HG03045 (cell line): ENCODE measurements at regions not wholly inside any gene's neighbourhood (a gene's known extent, or its start where the extent isn't known, plus 50 kb on each side); places are given as distances from the start of the nearest gene placed in this dataset.
"Not testable (repeated sequence)": the region's sequence is repeated elsewhere in the genome, so short reads cannot be mapped to it uniquely, and the experiment has no call there.

Experiments used
- ATAC-seq: cut with Tn5 transposase; IDR thresholded peaks from one replicate; pipeline ENCODE4 v1.9.1; 2021; ENCODE audit warnings: mild to moderate bottlenecking, moderate library complexity; ENCODE audit not compliant: unreplicated experiment

DNA sequence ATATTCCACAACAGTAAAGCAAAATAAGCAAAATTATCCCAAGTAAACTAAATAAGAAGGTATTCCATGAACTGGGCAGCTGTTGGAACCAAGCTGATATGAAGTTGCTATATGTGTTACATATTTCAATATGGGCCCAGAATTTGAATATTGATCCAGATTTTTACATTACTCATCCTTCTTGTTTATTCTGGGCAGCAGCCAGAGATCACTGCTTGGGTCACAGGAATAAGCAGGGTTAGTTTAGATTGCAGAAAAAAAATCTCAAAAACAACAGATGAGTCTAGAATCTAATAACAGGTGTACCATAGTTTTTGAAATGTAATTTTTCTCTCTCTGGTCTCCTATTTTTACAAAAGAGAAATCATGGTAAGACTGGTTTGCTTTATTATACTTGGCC, 171.5 kb upstream of the NAMPT start:
- ATAC-seq: no peak

DNA sequence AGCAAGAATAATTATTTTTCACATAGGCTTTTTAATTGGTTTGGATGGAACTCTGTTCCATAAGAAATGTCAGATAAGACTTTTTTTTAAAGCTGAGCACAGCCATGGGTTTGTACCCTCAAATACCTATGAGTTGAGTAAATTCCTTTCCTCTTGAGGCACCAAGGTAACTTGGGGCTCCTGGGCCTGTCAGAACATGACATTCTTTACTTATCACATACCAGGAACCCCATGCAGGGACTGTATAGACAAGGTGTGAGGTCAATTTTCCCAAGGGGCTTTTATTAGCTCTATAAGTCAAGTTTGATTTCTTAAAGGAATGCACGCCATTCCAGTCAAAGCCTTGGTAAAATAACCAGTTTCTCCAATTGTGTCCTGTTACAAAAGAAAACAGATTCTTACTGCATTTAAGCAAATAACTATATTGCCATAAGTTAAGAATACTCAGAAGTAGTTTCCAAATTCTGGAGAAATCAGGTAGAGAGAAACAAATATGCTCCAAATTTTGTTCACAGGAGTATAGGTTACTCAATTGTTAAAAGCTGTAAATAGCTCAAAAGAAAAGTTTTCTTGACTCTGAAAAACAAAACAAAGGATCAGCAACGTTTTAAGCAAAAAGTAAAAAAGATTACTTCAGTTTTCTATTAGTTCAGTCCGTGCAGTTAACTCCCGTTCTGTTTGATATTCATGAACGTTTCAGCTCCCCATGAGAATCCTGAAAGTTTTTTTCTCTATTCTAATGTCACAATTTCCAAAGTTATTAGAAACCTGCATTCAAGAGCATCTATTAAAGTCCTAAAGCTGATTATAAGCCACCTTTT, 167.5 kb upstream of the NAMPT start:
- no peak for ATAC-seq

DNA sequence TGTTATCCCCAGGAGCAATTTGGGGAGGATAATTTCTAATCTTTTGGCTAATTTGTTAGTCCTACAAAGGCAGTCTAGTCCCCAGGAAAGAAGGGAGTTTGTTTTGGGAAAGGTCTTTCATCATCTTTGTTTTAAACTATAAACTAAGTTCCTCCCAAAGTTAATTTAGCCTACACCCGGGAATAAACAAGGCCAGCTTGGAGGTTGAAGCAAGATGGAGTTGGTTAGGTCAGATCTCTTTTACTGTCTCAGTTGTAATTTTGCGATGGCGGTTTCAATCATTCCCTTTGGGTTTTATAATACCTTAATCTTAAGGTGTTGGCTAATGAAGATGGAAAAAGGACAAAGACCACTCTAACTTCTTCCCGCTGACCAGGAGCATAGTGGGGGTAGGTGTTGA, 166.4 kb upstream of the NAMPT start:
- ATAC-seq: no peak

DNA sequence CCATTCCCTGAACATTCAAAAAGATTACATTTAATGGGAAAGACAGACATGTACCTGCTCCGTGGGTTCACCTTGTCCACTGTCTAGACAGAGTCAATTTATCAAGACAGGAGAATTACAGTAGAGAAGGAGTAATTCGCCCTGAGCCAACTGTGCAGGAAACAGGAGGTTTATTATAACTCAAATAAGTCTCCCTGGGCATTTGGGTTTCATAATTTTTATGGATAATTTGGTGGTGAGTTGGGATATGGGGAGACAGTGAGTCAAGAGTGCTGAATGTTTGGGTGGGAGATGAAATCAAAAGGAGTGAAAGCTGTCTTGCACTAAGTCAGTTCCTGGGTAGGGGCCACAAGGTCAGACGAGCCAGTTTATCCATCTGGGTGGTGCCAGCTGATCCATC, 165.9 kb upstream of the NAMPT start:
- no peak for ATAC-seq

DNA sequence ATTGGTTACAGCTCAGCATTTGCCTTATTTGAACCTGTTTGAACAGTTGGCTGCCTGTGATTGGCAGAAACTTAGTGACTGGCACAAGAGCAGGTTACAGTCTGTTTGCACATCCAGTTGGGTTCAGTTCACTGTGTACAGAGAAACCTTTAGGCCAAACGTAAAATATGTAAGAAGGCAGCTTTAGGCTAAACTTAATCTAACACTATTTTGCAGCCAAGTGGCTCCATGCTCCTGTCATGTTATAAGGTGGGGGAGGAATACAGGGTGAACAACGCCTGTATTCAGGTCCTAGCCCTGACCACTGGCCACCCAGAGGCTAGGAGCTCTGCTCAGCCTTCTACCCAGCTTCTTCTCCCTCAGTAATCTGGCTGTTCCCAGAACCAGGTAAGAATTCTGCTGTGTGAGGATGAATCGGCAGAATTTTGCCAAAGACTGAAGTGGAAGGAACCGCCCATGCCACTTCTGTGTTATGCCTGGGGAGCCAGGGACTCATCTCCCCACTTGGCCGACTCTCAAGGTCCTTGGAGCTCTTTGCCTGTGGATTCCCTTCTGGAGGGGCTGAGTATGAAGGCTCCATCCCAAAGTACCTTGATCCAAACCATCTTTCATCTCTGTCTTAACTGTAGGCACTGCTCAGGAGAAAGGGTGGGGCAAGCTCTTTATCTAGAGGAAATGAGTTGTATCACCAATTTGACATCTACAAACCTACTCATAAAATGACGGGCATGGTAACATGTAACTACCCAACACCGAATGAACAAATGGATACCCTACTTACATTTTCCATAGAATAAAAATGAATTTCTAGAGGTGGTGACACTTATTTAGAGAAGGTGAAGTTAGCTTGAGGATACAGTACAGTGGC, 164.4 kb upstream of the NAMPT start:
- ATAC-seq: no peak

DNA sequence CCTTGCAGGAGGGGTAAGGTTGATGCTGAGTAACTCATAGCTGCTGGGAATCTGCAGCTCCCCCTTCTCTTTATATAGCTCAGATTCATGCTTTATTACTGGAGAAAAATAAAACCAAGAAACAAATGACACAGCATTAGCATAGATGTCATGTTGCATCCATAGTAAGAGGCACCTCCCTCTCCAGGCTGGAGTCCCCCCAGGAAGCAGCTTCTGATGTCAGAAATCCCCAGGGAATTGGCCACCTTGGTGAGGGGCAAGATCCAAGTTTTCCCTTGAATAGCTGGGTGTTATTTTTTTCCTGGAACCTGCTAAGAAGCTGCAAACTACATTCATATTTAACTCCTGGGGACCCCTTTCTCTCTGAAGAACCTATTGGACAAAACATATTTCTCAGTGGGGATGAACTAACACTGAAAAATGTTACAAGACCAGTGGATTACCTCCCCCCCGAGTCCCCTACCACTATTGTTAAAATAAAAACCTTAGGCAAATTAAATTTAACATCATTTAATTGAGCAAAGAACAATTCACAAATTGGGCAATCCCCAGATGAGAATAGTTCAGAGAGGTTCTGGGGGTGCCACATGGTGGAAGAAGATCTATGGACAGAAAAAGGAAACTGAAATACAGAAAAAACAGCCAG, 163.7 kb upstream of the NAMPT start:
- ATAC-seq: no peak

DNA sequence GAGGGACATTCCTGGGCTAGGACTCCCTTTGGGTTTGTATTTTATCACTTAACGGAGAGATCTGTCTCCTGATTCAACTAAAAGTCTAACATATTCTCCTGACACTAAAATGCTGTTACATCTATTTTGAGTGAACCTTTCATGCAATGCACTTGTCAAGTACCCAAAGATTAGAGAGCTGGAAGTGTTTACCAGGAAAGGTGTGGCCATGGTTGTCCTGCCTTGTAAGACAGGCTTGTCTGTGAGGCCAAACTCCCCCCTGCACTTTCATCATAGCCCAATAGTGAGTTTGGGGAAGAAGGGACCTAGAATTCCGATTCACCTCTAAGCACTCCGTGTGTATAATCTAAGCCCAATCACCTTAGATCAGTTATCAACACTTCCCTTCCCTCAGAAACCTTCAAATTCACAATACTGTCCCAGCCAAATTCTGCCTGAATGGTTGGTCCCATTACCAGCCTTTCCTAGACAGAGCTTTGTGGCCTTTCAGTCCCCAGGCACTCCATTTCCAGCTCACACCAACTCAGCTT, 162.6 kb upstream of the NAMPT start:
- ATAC-seq: no peak

DNA sequence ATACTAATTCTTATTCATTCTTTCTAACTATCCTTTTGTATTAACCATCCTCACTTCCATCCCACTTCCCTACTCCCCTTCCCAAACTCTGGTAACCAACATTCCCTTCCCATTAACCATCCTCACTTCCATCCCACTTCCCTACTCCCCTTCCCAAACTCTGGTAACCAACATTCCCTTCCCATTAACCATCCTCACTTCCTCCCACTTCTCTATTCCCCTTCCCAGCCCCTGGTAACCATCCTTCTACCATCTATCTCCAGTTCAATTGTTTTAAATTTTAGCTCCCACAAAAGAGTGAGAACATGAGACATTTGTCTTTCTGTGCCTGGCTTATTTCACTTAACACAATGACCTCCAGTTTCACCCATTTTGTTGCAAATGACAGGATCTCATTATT, 160.6 kb upstream of the NAMPT start:
- not testable (repeated sequence) for ATAC-seq

DNA sequence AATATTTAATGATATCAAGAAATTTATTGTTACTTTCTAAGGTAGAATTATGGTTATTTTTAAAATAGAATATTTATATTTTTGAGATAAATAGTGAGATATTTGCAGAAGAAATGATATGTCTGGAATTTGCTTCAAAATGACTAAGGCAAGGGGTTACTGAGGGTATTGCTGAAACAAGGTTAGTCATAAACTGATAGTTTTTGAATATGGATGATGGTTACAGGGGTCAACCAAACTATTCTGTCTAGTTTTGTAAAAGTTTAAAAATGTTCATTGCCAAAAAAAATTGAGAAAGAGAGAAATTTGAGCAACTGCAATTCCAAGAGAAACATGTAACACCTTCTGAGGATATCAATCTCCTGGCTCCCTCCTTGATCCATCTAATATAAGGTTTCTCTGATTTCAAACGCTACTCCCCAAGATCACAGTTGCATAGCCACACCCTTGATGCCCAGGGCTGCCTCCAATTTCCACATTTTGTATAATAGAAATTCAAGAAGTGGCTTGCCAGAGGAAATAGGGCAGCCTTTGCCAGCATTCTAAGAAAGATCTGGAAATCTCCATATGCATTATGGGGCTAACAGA, 159.4 kb upstream of the NAMPT start:
- ATAC-seq: no peak

DNA sequence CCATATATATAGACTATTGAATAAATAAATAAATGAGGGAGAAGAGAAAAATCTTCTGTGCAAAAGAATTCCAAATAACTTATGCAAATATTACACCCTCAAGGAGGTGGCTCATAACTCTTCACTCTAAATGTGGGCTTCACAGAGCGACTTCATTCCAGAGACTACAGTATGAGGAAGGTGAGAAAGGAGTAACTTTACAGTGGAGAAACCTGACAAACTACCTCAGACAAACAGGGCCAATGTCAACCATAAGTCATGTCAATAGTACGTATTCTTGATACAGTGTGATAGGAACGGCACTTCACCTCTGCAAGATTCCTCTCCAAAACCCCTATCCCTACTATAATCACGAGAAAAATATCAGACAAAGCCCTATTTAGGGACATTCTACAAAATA, 158.4 kb upstream of the NAMPT start:
- ATAC-seq: no peak

DNA sequence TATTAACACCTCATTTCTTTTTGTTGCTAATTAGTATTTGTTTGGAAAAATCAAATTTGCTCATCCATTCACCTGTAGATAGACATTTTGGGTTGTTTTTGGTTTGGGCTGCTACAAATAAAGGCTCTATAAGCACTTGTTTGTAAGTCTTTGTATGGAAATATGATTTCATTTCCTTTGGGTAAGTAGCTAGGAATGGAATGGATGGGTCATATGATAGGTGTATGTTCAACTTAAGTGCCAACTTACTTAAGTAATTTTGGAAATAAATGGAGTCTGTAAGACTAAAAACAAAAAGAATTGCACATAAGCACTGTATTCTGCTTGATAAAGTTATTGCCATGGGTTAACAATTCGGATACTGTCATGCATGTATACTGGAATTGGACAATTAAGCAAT, 157.7 kb upstream of the NAMPT start:
- ATAC-seq: no peak

DNA sequence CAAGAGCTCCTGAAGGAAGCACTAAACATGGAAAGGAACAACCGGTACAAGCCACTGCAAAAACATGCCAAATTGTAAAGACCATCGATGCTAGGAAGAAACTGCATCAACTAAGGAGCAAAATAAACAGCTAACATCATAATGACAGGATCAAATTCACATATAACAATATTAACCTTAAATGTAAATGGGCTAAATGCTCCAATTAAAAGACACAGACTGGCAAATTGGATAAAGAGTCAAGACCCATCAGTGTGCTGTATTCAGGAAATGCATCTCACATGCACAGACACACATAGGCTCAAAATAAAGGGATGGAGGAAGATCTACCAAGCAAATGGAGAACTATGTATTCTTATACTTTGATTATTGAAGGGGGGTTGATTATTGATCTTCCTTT, 156.6 kb upstream of the NAMPT start:
- not testable (repeated sequence) for ATAC-seq

DNA sequence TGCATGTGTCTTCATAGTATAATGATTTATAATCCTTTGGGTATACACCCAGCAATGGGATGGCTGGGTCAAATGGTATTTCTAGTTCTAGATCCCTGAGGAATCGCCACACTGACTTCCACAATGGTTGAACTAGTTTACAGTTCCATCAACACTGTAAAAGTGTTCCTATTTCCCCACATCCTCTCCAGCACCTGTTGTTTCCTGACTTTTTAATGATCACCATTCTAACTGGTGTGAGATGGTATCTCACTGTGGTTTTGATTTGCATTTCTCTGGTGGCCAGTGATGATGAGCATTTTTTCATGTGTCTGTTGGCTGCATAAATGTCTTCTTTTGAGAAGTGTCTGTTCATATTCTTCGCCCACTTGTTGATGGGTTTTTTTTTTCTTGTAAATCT, 152.2 kb upstream of the NAMPT start:
- not testable (repeated sequence) for ATAC-seq

DNA sequence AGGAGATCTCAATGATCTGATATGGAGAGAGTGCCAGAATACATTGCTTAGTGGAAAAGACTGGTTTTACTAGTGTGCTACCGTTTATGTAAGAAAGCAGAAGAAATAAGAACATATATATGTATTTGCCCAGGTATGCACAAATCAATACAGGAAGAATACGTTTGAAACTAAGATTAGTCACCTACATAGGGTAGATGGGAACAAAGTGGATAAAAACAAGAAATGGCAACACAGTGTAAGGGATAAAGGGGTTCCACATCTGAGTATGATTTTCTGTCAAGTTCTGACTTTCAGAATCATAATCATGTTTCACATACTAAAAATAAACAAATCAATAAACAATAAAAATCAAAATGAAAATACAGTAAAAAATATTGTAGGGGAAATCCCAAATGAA, 148.6 kb upstream of the NAMPT start:
- ATAC-seq: no peak

DNA sequence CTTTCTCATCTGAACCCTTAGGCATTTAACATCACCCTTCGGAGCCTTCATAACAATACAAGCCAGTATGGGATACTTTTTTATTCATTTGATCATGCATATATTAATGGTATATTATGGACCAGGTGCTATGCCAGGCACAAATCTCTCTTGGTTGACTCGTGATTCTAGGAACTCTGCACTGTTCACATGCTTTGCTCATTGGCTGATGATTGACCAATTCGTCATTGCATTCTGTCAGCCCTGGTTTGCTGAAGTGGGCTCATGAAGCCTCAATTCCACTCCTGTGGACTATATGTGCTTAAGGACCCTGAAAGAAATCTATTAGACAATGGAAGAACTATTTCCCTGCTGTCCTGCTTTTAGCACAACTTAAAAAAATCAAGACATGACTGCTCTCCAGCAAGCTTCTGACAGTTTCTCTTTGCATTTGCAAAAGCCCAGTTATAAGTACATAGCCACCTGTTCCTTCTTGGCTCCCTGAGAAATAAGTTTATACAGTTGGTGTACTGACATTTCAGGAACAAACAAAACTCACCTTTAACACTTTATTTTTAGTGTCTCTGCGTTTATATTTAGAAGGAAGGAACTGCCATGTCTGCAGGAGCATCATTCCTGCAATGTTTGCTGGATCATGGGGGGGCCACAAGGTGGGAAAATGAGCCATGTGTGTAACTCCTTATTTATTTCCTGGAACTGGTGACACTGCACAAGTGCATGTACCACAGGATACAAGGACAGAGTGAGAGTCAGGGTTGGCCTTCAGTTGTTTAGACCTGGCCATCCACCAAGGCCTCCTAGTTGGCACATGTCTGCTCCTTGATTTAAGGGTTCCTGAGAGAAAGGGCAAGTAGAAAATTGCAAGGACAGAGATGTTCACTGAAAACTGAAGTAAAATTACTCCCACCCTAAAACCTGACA, 146.0 kb upstream of the NAMPT start:
- ATAC-seq: no peak

DNA sequence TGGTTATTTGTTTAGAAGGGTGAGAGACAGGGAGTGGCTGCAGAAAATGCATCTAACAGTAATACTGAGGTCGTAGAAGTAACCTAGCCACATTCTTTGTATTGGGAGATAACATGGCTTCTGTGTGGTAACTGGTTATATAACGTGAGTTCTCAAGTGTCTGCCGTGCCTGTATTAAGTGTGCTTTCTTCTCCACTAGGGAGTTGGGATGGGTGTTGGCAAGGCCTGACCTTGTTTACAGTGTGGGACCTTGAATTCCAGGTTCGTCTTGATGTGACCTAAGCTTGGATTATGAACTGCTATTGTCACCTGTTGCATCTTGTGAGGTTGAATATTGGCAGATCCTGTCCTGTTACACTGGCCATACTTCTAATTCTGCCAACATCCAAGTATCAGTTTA, 145.3 kb upstream of the NAMPT start:
- ATAC-seq: no peak

DNA sequence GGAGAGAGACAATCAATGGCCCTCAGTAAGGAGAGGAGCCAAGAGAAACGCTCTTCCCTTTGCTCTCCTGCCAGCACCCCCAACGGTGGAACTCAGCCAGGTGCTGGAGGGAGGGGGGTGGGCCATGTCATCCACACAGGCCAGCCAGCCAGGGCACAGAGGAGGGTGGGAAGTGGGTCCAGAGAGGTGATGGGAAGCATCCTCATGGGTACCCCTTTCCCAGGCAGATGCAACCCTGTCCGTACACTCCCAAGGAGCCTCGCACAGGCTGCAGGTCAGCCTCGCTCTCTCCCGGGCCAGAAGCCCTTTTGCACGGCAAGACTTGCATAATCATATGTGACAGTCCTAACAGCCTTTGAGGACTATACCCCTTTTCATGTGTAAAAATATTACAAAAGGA, 142.0 kb upstream of the NAMPT start:
- no peak for ATAC-seq

DNA sequence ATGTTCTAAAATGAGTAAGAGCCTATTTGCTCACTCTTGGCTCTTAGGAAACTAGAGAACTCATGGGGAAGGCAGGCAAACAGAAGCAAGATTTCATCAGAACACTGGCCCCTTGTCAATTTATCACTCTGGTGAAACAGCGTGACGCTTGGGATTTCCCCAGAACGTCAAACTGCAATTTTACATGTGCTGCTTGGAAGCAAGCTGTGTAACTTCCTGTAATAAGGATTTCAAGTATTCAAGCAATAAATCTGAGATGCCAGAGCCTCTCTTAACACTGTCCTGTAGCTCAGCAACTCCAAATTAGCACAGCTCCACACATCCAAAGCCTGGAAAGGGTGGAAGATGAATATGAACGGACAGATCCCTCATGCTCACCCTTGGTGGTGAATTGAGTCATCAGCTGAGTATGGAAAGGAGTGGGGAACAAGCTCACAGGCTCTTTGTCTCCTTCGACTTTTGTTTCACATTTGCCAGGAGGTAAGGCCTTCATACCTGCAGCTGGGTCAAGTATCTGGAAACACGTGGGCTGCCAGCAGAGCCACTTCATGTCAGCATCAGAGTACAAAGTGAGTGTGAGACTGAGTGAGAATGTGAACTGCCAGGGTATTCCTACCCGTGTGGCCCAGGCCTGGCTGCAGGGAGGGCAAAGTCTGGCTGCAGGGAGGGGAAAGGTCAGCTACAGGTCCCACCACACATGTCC, 140.4 kb upstream of the NAMPT start:
- ATAC-seq: peak; percentile 85

DNA sequence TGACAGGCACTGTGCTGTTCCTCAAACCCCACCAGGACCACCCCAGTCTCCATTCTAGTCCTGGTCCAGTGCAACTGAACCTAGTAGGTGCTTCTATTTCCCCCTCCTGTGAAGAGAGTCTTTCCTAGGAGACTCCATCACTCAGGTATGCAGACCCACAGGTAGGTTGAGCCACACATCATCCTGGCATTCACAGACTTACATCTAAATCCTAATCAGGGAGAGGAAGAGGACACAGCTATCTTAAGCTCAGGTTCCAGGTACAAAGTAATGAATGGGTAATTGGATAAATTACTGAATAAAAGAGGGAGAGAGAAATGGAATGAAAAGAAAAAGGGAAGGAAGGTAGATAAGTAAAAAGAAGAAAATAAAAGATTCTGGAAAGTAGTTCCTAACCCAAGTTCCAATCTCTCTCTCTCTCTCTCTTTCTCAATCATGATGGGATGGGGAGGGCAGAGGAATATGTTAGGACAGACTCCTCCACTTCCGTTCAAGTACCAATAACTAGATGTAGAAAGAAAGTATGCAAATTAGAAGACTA, 139.8 kb upstream of the NAMPT start:
- ATAC-seq: no peak
